Mesothelial cell of epicardium (in vitro differentiated cells): ENCODE measurements at regions not wholly inside any gene's neighbourhood (a gene's known extent, or its start where the extent isn't known, plus 50 kb on each side); places are given as distances from the start of the nearest gene placed in this dataset.

Experiments
- DNase-seq, 2 experiments: peaks; one replicate each; pipeline ENCODE4 v3.0.0; 2021; ENCODE audit warnings: low spot score in 2 of 2; ENCODE audit not compliant: unreplicated experiment in 2 of 2
- H3K27ac Mint-ChIP-seq: 2 replicates; pipeline ENCODE4 v1.8.0; 2021; ENCODE audit warnings: mixed read lengths
- H3K27me3 Mint-ChIP-seq: 2 replicates; pipeline ENCODE4 v1.8.0; 2021; ENCODE audit warnings: low read depth, mixed read lengths
- H3K36me3 Mint-ChIP-seq: 2 replicates; pipeline ENCODE4 v1.8.0; 2021; ENCODE audit warnings: mixed read lengths
- H3K4me1 Mint-ChIP-seq: 2 replicates; pipeline ENCODE4 v1.8.0; 2021; ENCODE audit warnings: mixed read lengths
- H3K4me3 Mint-ChIP-seq: 2 replicates; pipeline ENCODE4 v1.8.0; 2021; ENCODE audit warnings: mild to moderate bottlenecking, moderate library complexity, mixed read lengths
- H3K9me3 Mint-ChIP-seq: 2 replicates; pipeline ENCODE4 v1.8.0; 2021; ENCODE audit warnings: mixed read lengths
- TF ChIP-seq, protein P1 (sequence below): fragments of 200-600 bp; sonication (generic); IDR thresholded peaks from one replicate; pipeline ENCODE4 v1.5.0; 2021; ENCODE audit warnings: antibody characterized with exemption; ENCODE audit not compliant: unreplicated experiment

DNA sequence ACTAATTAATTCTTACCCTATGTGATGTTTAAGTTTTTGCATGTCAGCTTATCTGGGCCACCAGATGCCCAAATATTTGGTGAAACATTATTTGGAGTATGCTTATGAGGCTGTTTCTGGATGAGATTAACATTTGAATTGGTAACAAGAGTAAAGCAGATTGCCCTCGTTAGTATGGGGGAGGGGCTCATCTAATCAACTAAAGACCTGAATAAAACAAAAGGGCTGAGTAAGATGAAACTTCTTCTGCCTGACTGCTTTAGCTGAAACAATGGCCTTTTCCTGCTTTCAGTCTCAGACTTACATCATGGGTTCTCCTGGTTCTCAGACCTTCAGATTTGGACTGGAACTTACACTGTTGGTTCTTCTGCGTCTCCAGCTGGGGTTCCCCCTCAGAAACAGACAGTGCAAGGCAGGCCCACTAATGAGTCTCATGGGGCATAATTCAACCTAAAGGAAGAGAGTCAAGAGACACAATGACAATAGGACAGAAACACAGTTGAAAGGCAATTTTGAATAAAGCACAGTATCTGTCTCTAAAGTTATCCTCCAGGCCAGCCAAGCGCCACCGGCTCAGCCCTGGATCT is 288.4 kb downstream of the CAAP1 start:
- H3K27me3 Mint-ChIP-seq: no peaks in the 10 kb centered on the region
- no peaks in the 10 kb centered on the region for H3K9me3 Mint-ChIP-seq
- H3K27ac Mint-ChIP-seq: no peak overlapping the region
- no peak for DNase-seq
- no peaks in the 10 kb centered on the region for H3K36me3 Mint-ChIP-seq
- no peaks in the 10 kb centered on the region for H3K4me1 Mint-ChIP-seq
- no peak overlapping the region for H3K4me3 Mint-ChIP-seq
- TF ChIP-seq, protein P1, sequence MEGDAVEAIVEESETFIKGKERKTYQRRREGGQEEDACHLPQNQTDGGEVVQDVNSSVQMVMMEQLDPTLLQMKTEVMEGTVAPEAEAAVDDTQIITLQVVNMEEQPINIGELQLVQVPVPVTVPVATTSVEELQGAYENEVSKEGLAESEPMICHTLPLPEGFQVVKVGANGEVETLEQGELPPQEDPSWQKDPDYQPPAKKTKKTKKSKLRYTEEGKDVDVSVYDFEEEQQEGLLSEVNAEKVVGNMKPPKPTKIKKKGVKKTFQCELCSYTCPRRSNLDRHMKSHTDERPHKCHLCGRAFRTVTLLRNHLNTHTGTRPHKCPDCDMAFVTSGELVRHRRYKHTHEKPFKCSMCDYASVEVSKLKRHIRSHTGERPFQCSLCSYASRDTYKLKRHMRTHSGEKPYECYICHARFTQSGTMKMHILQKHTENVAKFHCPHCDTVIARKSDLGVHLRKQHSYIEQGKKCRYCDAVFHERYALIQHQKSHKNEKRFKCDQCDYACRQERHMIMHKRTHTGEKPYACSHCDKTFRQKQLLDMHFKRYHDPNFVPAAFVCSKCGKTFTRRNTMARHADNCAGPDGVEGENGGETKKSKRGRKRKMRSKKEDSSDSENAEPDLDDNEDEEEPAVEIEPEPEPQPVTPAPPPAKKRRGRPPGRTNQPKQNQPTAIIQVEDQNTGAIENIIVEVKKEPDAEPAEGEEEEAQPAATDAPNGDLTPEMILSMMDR: no peak

DNA sequence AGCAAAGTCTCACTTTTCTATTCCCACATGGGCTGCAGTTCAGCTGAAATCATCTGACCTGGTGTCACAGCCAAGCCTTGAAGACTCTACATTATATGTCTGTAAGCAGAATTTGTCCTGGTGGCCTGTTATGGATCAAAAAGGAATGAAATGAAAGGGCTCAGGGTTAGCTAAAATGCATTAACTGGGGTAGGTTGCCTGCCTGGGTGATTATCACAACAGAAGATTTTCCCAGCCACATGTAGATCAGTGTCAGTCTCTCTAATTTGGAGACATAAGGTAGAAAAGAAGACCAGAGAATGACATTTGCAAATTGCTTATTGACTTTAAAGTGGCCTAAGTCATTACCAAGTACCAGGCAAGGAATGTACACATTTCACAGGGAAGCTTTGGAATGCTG is 289.0 kb downstream of the CAAP1 start:
- Mint-ChIP-seq H3K9me3 (no peaks in the 10 kb centered on the region), H3K27ac (no peak overlapping the region), H3K27me3 (no peaks in the 10 kb centered on the region), H3K36me3 (no peaks in the 10 kb centered on the region), H3K4me1 (no peaks in the 10 kb centered on the region), H3K4me3 (no peak overlapping the region)
- DNase-seq: no peak
- TF ChIP-seq, protein P1: no peak

DNA sequence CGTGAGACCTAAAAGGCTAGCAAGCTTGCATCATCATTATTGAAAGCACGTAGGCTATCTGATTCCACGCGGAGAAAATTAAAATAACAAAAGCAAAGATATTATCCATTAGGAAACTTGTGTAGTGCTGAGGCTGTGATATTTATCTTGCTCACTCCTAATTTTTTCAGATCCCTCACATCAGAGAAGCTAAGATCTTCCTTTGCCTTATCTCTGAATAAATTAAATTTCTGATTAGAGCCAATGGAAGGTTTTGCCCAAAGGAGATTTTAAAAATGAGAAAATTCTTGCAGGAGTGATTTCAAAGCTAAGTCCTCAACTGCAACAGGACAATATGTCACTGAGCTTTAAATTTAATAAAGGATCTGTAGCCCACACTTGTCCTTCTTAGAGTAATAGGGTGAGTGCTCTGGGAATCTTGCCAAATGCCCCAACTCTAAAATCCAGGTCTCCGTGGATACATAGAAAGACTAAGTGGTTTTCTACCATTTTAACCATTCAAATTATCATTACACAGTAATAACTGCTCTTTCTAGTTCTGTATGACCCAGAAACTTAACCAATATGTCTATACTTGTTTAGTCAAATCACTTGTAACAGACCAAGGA is 295.0 kb downstream of the CAAP1 start:
- TF ChIP-seq, protein P1: no peak
- H3K36me3 Mint-ChIP-seq: no peaks in the 10 kb centered on the region
- H3K27ac Mint-ChIP-seq: no peak overlapping the region
- no peaks in the 10 kb centered on the region for H3K27me3 Mint-ChIP-seq
- H3K4me3 Mint-ChIP-seq: no peak overlapping the region
- peaks cover 11% of the 10 kb centered on the region for H3K9me3 Mint-ChIP-seq
- peaks cover 4% of the 10 kb centered on the region for H3K4me1 Mint-ChIP-seq
- no peak for DNase-seq

DNA sequence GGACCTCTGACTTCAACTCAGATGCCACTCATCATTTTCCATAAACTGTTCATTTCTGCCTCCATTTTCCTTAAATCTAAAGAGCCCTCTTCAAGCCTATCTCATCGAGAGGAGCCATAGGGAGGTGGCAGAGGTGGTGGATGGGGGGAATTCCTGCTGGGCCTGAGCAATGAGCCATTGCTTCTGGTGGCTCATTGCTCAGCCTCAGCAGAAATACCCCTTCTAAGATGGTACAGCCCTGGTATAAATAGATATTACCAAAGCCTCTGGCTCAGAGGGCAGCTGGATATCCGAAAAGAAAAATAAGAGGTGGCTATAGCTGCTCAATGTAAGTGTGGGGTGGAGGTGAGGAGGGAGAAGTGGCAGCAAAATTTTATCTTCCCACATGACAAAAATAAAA is 313.5 kb downstream of the CAAP1 start:
- H3K9me3 Mint-ChIP-seq: no peaks in the 10 kb centered on the region
- peaks cover 6% of the 10 kb centered on the region for H3K4me1 Mint-ChIP-seq
- no peaks in the 10 kb centered on the region for H3K36me3 Mint-ChIP-seq
- H3K27me3 Mint-ChIP-seq: peaks cover 1% of the 10 kb centered on the region
- H3K27ac Mint-ChIP-seq: no peak overlapping the region
- no peak overlapping the region for H3K4me3 Mint-ChIP-seq
- TF ChIP-seq, protein P1: no peak
- no peak for DNase-seq

DNA sequence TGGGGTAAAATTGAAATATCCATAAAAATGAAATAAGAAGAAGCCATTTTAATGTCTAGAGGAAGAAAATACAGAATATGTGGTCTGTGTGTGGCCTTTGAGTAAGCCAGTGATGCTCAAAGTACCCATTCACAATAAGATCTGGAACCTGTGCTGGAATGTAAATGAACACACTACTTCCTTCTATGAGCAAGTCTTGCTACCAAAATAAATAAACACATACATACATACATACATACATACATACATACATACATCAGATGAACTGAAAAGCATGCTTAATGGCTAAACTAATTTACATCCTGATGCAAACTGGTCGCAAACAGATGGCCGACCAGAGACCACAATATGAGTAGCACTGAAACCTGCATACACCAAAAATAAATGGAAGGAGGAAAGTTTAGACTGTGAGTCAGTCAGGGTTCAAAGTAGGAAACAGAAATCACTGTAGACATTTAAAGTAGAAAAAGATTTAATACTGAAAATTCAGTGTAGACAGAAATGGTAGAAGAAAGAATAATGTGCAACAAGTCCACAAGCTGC is 317.6 kb downstream of the CAAP1 start:
- H3K36me3 Mint-ChIP-seq: no peaks in the 10 kb centered on the region
- no peak for DNase-seq
- H3K4me1 Mint-ChIP-seq: peaks cover 6% of the 10 kb centered on the region
- TF ChIP-seq, protein P1: no peak
- H3K27me3 Mint-ChIP-seq: no peaks in the 10 kb centered on the region
- H3K4me3 Mint-ChIP-seq: no peak overlapping the region
- H3K9me3 Mint-ChIP-seq: no peaks in the 10 kb centered on the region
- no peak overlapping the region for H3K27ac Mint-ChIP-seq
